HCT116 (cell line): ENCODE measurements at regions not wholly inside any gene's neighbourhood (a gene's known extent, or its start where the extent isn't known, plus 50 kb on each side); places are given as distances from the start of the nearest gene placed in this dataset.

ENCODE experiments used
- ATAC-seq: fragments of 200-7000 bp; cut with Tn5 transposase; 2 replicates; pipeline ENCODE4 v1.9.1; 2020; ENCODE audit warnings: mild to moderate bottlenecking, moderate library complexity
- BruUV-seq: library from RNA; stranded (reverse); fragments of 400-500 nt; replicated peaks from 2 replicates; lab custom pipeline; 2021; lab: Mats Ljungman, UMichigan
- CTCF ChIA-PET: fragments of 300-600 bp; sonication (Branson Sonifier 250); formaldehyde crosslinking; loops from one replicate; lab custom pipeline; 2021; ENCODE audit warnings: antibody characterized with exemption; lab: Charles Lee
- POLR2A ChIA-PET: fragments of 300-600, 350-600 bp; sonication (Branson Sonifier 250); formaldehyde crosslinking; loops from one replicate; lab custom pipeline; 2021; ENCODE audit warnings: antibody characterized with exemption; lab: Charles Lee
- RAD21 ChIA-PET, 2 experiments: fragments of 300-600 bp; sonication (Branson Sonifier 250); formaldehyde crosslinking; loops; one replicate each; lab custom pipeline; 2023; ENCODE audit warnings: low total read pairs in 2 of 2; ENCODE audit not compliant: uncharacterized antibody in 2 of 2, unreplicated experiment in 2 of 2, low non-redundant PET in 1 of 2; lab: Charles Lee
- DNase-seq: peaks from one replicate; pipeline ENCODE4 v3.0.0-alpha.2; 2010; ENCODE audit warnings: low read depth, low spot score
- H2AFZ ChIP-seq: fragments of 200-600 bp; shearing (Covaris generic), sonication (generic); 2 replicates; pipeline ENCODE4 v1.6.1; 2017; ENCODE audit warnings: low read depth, mixed run types, mixed read lengths, antibody characterized with exemption, low read length; ENCODE audit not compliant: poor library complexity, severe bottlenecking
- H3K27ac ChIP-seq: 2 replicates; pipeline ENCODE4 v1.5.1; 2012; ENCODE audit warnings: low read depth, low read length
- H3K27me3 ChIP-seq: fragments of 200-600 bp; sonication (generic); 2 replicates; pipeline ENCODE4 v1.6.1; 2016; ENCODE audit warnings: mixed run types, low read length, mixed read lengths; ENCODE audit not compliant: insufficient read depth
- H3K36me3 ChIP-seq, 2 experiments: fragments of 200-500 bp in 1 of 2; fragments of 200-600 bp in 1 of 2; sonication (Bioruptor generic) in 1 of 2; sonication (generic) in 1 of 2; 2 replicates each; pipeline versions ENCODE4 v1.5.1 to v1.6.1; 2014 to 2016; ENCODE audit warnings: low read length in 2 of 2, inconsistent platforms in 1 of 2, mixed read lengths in 1 of 2, mixed run types in 1 of 2; ENCODE audit not compliant: insufficient read depth in 2 of 2, control insufficient read depth in 1 of 2
- H3K4me1 ChIP-seq, 2 experiments: fragments of 200-600 bp in 1 of 2; sonication (generic) in 1 of 2; 2 replicates each; pipeline versions ENCODE4 v1.5.1 to v1.6.1; 2012 to 2017; ENCODE audit warnings: low read length in 2 of 2, inconsistent platforms in 1 of 2, mild to moderate bottlenecking in 1 of 2, mixed read lengths in 1 of 2, mixed run types in 1 of 2, moderate library complexity in 1 of 2; ENCODE audit not compliant: insufficient read depth in 2 of 2, control insufficient read depth in 1 of 2
- H3K4me2 ChIP-seq: fragments of 200-600 bp; sonication (generic); 2 replicates; pipeline ENCODE4 v1.6.1; 2017; ENCODE audit warnings: mixed run types, low read length, mixed read lengths
- H3K4me3 ChIP-seq, 2 experiments: fragments of 200-600 bp in 1 of 2; sonication (generic) in 1 of 2; replicated peaks in 1 of 2; 2 replicates each; pipeline ENCODE4 v1.5.1; 2011 to 2016; ENCODE audit warnings: low read length in 2 of 2, control low read depth in 1 of 2, low read depth in 1 of 2, mild to moderate bottlenecking in 1 of 2, mixed read lengths in 1 of 2, mixed run types in 1 of 2
- H3K79me2 ChIP-seq: fragments of 200-600 bp; sonication (generic); 2 replicates; pipeline ENCODE4 v1.6.1; 2017; ENCODE audit warnings: mild to moderate bottlenecking, mixed run types, low read length, moderate library complexity, mixed read lengths; ENCODE audit not compliant: insufficient read depth
- H3K9ac ChIP-seq: fragments of 200-600 bp; sonication (generic); 2 replicates; pipeline ENCODE4 v1.6.1; 2016; ENCODE audit warnings: low read length, mixed read lengths
- H3K9me2 ChIP-seq: fragments of 200-600 bp; sonication (generic), shearing (Covaris generic); 2 replicates; pipeline ENCODE4 v1.6.1; 2017; ENCODE audit warnings: mixed run types, mild to moderate bottlenecking, moderate library complexity; ENCODE audit not compliant: insufficient read depth
- H3K9me3 ChIP-seq, 2 experiments: fragments of 200-500 bp in 1 of 2; fragments of 200-600 bp in 1 of 2; sonication (Bioruptor generic) in 1 of 2; sonication (generic) in 1 of 2; 2 replicates each; pipeline ENCODE4 v1.6.1; 2014 to 2017; ENCODE audit warnings: low read length in 2 of 2, mixed read lengths in 2 of 2, inconsistent platforms in 1 of 2, low read depth in 1 of 2, mild to moderate bottlenecking in 1 of 2, mixed run types in 1 of 2, moderate library complexity in 1 of 2; ENCODE audit not compliant: control insufficient read depth in 1 of 2, insufficient read depth in 1 of 2
- H4K20me1 ChIP-seq: fragments of 200-600 bp; sonication (generic), shearing (Covaris generic); 2 replicates; pipeline ENCODE4 v1.6.1; 2017; ENCODE audit warnings: mixed run types, mild to moderate bottlenecking, moderate library complexity; ENCODE audit not compliant: insufficient read depth
- CBX3 ChIP-seq: IDR thresholded peaks from 2 replicates; pipeline ENCODE4 v1.6.1; 2012; ENCODE audit warnings: low read depth
- EGR1 ChIP-seq: IDR thresholded peaks from 2 replicates; pipeline ENCODE4 v1.6.1; 2012; ENCODE audit warnings: low read depth
- FOSL1 ChIP-seq: IDR thresholded peaks from 2 replicates; pipeline ENCODE4 v1.6.1; 2012; ENCODE audit warnings: low read depth
- RAD21 ChIP-seq: IDR thresholded peaks from 2 replicates; pipeline ENCODE4 v1.6.1; 2012; ENCODE audit warnings: low read depth, mild to moderate bottlenecking
- SIN3A ChIP-seq: IDR thresholded peaks from 2 replicates; pipeline ENCODE4 v1.6.1; 2012; ENCODE audit warnings: low read depth
- SP1 ChIP-seq: IDR thresholded peaks from 2 replicates; pipeline ENCODE4 v1.6.1; 2012; ENCODE audit warnings: low read depth
- SRF ChIP-seq: IDR thresholded peaks from 2 replicates; pipeline ENCODE4 v1.6.1; 2012; ENCODE audit warnings: low read depth
- YY1 ChIP-seq: IDR thresholded peaks from 2 replicates; pipeline ENCODE4 v1.6.1; 2011; ENCODE audit warnings: low read length, low read depth, moderate library complexity, mild to moderate bottlenecking; ENCODE audit not compliant: insufficient replicate concordance; ENCODE audit errors: extremely low read depth
- ZNF274 ChIP-seq: fragments of 200-500 bp; sonication (Bioruptor generic); IDR thresholded peaks from 2 replicates; pipeline ENCODE4 v1.6.1; 2014; ENCODE audit warnings: mild to moderate bottlenecking, low read depth, low read length, inconsistent platforms
- intact Hi-C: fragments of 100-400 bp; cut with micrococcal nuclease; formaldehyde crosslinking; loops from 2 replicates; pipeline ENCODE4 v1.10.0; 2022
- TF ChIP-seq, protein P1 (sequence below), 3 experiments: fragments of 200-600 bp in 1 of 3; sonication (generic) in 1 of 3; IDR thresholded peaks in 2 of 3; conservative IDR thresholded peaks in 1 of 3; 2 replicates each; pipeline ENCODE4 v1.5.1; 2012 to 2017; ENCODE audit warnings: low read depth in 2 of 3, low read length in 2 of 3, antibody characterized with exemption in 1 of 3, borderline replicate concordance in 1 of 3, control low read depth in 1 of 3, mild to moderate bottlenecking in 1 of 3, mixed read lengths in 1 of 3, mixed run types in 1 of 3, moderate library complexity in 1 of 3; ENCODE audit not compliant: insufficient read depth in 1 of 3
- TF ChIP-seq, protein P2 (sequence below): IDR thresholded peaks from 2 replicates; pipeline ENCODE4 v1.6.1; 2012; ENCODE audit warnings: low read depth
- TF ChIP-seq, protein P3 (sequence below): IDR thresholded peaks from 2 replicates; pipeline ENCODE4 v1.6.1; 2011; ENCODE audit warnings: mild to moderate bottlenecking, low read length, moderate library complexity; ENCODE audit not compliant: insufficient replicate concordance; ENCODE audit errors: extremely low read depth

DNA sequence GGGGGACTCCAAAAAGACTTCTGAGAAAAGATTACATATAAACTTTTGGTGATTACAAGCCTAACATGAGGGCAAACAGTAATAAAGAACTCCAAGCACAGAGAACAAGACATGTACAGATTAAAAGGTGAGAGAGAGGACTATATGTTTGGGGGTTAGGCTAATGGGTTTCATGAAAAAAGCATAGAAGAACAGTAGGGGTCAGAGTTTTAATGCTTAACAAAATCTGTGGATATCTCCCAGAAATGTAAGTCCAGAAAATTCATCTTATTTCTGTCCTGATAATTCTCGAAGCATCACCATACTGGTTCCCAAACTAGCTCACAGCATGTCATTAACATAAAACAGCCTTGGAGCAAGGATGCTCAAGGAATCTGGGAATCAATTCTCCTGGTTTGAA, 137.2 kb downstream of the ARRDC3 start:
- Histone ChIP-seq H3K79me2 (no peaks in the 10 kb centered on the region), H3K27ac (no peak overlapping the region), H3K9me2 (no peaks in the 10 kb centered on the region), H3K9ac (no peak overlapping the region), H3K4me3 (no peak overlapping the region), H4K20me1 (no peaks in the 10 kb centered on the region)
- RAD21 ChIA-PET: no interaction called here
- intact Hi-C loops: no loop called here
- ATAC-seq: no peak
- POLR2A ChIA-PET: no interaction called here
- TF ChIP-seq FOSL1 (no peak), EGR1 (no peak), RAD21 (peak; percentile 49), SRF (no peak), SP1 (no peak), SIN3A (no peak), YY1 (no peak)
- TF ChIP-seq, protein P1, sequence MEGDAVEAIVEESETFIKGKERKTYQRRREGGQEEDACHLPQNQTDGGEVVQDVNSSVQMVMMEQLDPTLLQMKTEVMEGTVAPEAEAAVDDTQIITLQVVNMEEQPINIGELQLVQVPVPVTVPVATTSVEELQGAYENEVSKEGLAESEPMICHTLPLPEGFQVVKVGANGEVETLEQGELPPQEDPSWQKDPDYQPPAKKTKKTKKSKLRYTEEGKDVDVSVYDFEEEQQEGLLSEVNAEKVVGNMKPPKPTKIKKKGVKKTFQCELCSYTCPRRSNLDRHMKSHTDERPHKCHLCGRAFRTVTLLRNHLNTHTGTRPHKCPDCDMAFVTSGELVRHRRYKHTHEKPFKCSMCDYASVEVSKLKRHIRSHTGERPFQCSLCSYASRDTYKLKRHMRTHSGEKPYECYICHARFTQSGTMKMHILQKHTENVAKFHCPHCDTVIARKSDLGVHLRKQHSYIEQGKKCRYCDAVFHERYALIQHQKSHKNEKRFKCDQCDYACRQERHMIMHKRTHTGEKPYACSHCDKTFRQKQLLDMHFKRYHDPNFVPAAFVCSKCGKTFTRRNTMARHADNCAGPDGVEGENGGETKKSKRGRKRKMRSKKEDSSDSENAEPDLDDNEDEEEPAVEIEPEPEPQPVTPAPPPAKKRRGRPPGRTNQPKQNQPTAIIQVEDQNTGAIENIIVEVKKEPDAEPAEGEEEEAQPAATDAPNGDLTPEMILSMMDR (IDR thresholded peaks at IDR 0.05 in 2 of 3, conservative IDR thresholded peaks at IDR 0.05 in 1 of 3; ENCODE audit: borderline replicate concordance in 1 of 3, insufficient read depth in 1 of 3, low read depth in 2 of 3, low read length in 2 of 3): peak in 1 of 3 experiments; percentile 24; a peak in 1 of 6 replicates
- TF ChIP-seq, all 23 proteins: peak for 2
- Histone ChIP-seq H3K36me3 (no peaks in the 10 kb centered on the region), H3K4me1 (no peaks in the 10 kb centered on the region), H3K4me2 (no peak overlapping the region), H3K27me3 (no peaks in the 10 kb centered on the region), H2AFZ (no peak overlapping the region), H3K9me3 (peaks cover 6% of the 10 kb centered on the region in 2 experiments; a peak in 1 of 4 replicates)
- CTCF ChIA-PET: interaction anchor here (1.0 kb wide), 1 partner anchor 139 kb away, joined by 3 read pairs; no protein-coding TSS in a partner anchor
- no TSS peak for BruUV-seq
- no peak for DNase-seq

DNA sequence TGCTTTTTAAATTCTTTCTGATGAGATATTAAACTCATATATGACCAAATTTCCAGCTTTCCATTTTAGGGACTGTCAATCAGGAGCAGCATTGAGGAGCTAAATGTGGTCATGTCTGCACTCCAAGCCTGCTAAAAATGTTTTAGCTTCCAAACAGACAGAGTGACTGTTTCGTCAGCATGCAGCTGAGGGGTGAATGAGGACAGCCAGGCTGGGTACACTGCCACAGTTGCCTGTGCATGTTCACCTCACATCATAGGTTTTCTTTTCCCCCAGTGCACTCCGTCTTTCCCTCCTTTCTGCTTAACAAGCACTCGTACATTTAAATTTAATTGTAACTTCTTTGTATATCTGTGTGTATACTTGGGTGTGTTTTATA, 138.1 kb downstream of the ARRDC3 start:
- H3K4me2 ChIP-seq: no peak overlapping the region
- ChIA-PET CTCF (no interaction called here), RAD21 (interaction anchor here in 1 of 2 experiments (0.5 kb wide), 1 partner anchor 136 kb away, joined by 3 read pairs; no protein-coding TSS in a partner anchor), POLR2A (interaction anchor here (1.2 kb wide), 1 partner anchor 136 kb away, joined by 3 read pairs; no protein-coding TSS in a partner anchor)
- peaks cover 6% of the 10 kb centered on the region in 2 experiments; a peak in 1 of 4 replicates for H3K9me3 ChIP-seq
- H3K36me3 ChIP-seq: no peaks in the 10 kb centered on the region
- no peak overlapping the region for H3K27ac ChIP-seq
- BruUV-seq: no TSS peak
- ATAC-seq (no peak), DNase-seq (no peak)
- no peak overlapping the region for H3K9ac ChIP-seq
- no peaks in the 10 kb centered on the region for H3K4me1 ChIP-seq
- no peak overlapping the region for H3K4me3 ChIP-seq
- no peaks in the 10 kb centered on the region for H4K20me1 ChIP-seq
- no peak overlapping the region for H2AFZ ChIP-seq
- no peaks in the 10 kb centered on the region for H3K9me2 ChIP-seq
- intact Hi-C loops: no loop called here
- no peaks in the 10 kb centered on the region for H3K27me3 ChIP-seq
- no peaks in the 10 kb centered on the region for H3K79me2 ChIP-seq
- TF ChIP-seq RAD21 (no peak), ZNF274 (no peak), CBX3 (no peak), SP1 (no peak), SRF (no peak), SIN3A (no peak)
- TF ChIP-seq, protein P2, sequence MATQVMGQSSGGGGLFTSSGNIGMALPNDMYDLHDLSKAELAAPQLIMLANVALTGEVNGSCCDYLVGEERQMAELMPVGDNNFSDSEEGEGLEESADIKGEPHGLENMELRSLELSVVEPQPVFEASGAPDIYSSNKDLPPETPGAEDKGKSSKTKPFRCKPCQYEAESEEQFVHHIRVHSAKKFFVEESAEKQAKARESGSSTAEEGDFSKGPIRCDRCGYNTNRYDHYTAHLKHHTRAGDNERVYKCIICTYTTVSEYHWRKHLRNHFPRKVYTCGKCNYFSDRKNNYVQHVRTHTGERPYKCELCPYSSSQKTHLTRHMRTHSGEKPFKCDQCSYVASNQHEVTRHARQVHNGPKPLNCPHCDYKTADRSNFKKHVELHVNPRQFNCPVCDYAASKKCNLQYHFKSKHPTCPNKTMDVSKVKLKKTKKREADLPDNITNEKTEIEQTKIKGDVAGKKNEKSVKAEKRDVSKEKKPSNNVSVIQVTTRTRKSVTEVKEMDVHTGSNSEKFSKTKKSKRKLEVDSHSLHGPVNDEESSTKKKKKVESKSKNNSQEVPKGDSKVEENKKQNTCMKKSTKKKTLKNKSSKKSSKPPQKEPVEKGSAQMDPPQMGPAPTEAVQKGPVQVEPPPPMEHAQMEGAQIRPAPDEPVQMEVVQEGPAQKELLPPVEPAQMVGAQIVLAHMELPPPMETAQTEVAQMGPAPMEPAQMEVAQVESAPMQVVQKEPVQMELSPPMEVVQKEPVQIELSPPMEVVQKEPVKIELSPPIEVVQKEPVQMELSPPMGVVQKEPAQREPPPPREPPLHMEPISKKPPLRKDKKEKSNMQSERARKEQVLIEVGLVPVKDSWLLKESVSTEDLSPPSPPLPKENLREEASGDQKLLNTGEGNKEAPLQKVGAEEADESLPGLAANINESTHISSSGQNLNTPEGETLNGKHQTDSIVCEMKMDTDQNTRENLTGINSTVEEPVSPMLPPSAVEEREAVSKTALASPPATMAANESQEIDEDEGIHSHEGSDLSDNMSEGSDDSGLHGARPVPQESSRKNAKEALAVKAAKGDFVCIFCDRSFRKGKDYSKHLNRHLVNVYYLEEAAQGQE: no peak
- TF ChIP-seq, protein P3, sequence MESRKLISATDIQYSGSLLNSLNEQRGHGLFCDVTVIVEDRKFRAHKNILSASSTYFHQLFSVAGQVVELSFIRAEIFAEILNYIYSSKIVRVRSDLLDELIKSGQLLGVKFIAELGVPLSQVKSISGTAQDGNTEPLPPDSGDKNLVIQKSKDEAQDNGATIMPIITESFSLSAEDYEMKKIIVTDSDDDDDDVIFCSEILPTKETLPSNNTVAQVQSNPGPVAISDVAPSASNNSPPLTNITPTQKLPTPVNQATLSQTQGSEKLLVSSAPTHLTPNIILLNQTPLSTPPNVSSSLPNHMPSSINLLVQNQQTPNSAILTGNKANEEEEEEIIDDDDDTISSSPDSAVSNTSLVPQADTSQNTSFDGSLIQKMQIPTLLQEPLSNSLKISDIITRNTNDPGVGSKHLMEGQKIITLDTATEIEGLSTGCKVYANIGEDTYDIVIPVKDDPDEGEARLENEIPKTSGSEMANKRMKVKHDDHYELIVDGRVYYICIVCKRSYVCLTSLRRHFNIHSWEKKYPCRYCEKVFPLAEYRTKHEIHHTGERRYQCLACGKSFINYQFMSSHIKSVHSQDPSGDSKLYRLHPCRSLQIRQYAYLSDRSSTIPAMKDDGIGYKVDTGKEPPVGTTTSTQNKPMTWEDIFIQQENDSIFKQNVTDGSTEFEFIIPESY: no peak
